Femur (tissue), 1 donor: ENCODE measurements at regions not wholly inside any gene's neighbourhood (a gene's known extent, or its start where the extent isn't known, plus 50 kb on each side); places are given as distances from the start of the nearest gene placed in this dataset.
"Not testable (repeated sequence)": the region's sequence is repeated elsewhere in the genome, so short reads cannot be mapped to it uniquely, and the experiment has no call there.

Experiments
- DNase-seq: peaks from one replicate; pipeline ENCODE4 v3.0.0-alpha.2; 2017

GRCh38 chr2:167790781-167791450 is 456.5 kb downstream of the STK39 start:
- no peak for DNase-seq

GRCh38 chr2:167790189-167790588 is 457.2 kb downstream of the STK39 start:
- DNase-seq = no peak

- no peak for DNase-seq
Observed at GRCh38 chr2:167787562-167787961, 459.8 kb downstream of the STK39 start.

GRCh38 chr2:167787021-167787420 is 460.4 kb downstream of the STK39 start:
- no peak for DNase-seq

- DNase-seq = no peak
Observed at GRCh38 chr2:167785606-167786216, 461.7 kb downstream of the STK39 start.

- no peak for DNase-seq
Observed at GRCh38 chr2:167784084-167784425, 463.3 kb downstream of the STK39 start.

- DNase-seq = peak; percentile 20
Observed at GRCh38 chr2:167783261-167784083, 463.9 kb downstream of the STK39 start.

GRCh38 chr2:167781629-167782028 is 465.8 kb downstream of the STK39 start:
- not testable (repeated sequence) for DNase-seq

GRCh38 chr2:167776359-167776758 is 471.0 kb downstream of the STK39 start:
- DNase-seq = no peak

- DNase-seq = no peak
Observed at GRCh38 chr2:167771628-167772027, 475.8 kb downstream of the STK39 start.

- DNase-seq = no peak
Observed at GRCh38 chr2:167769020-167769419, 478.4 kb downstream of the STK39 start.

GRCh38 chr2:167767830-167768229 is 479.6 kb downstream of the STK39 start:
- no peak for DNase-seq

- DNase-seq = no peak
Observed at GRCh38 chr2:167764772-167765341, 482.5 kb downstream of the STK39 start.

- no peak for DNase-seq
Observed at GRCh38 chr2:167761465-167762136, 485.8 kb downstream of the STK39 start.

GRCh38 chr2:167759531-167759930 is 487.9 kb downstream of the STK39 start:
- DNase-seq = no peak

GRCh38 chr2:167758292-167758691 is 489.1 kb downstream of the STK39 start:
- no peak for DNase-seq

- no peak for DNase-seq
Observed at GRCh38 chr2:167756446-167756845, 490.9 kb downstream of the STK39 start.

- DNase-seq = no peak
Observed at GRCh38 chr2:167753142-167753541, 494.3 kb downstream of the STK39 start.

- DNase-seq = no peak
Observed at GRCh38 chr2:167752734-167753133, 494.7 kb downstream of the STK39 start.

- no peak for DNase-seq
Observed at GRCh38 chr2:167750675-167751074, 496.7 kb downstream of the STK39 start.

GRCh38 chr2:167749660-167750059 is 497.7 kb downstream of the STK39 start:
- no peak for DNase-seq

GRCh38 chr2:167749016-167749415 is 498.4 kb downstream of the STK39 start:
- no peak for DNase-seq

- DNase-seq = no peak
Observed at GRCh38 chr2:167748536-167748935, 498.9 kb downstream of the STK39 start.
